ENCODE measurements at regions not wholly inside any gene's neighbourhood (a gene's known extent, or its start where the extent isn't known, plus 50 kb on each side); places are given as distances from the start of the nearest gene placed in this dataset.

DNA sequence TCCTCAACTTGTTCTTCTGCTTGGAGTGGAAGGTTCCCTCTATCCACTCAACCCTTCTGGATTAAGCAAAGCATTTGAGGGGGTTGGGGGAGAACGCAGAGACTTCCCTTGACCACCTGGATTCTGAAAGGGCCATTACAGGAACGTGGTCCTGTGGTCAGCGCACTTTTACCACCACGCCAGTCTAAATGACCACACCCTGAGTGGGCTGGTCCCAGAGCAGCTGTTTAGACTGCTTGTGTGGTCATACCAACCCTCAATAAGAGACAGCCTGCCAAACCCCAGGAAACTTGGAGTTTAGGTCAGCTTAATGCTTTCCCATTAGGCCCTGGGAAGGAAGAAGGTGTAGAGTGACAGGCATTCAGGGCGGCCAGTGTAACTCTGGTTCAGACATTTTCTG is 165.5 kb upstream of the ATP2B1 start:
- dilution Hi-C loops (cut with MboI; ENCODE audit: extremely low pct_ligation_motif_present, low sequenced_read_pairs) (no loop called here), intact Hi-C loops (cut with micrococcal nuclease) (loop anchor here (10.0 kb wide), 1 partner anchor 1031 kb away; no protein-coding TSS in a partner anchor)
- H3K4me1 ChIP-seq (ENCODE audit: control insufficient read depth, extremely low read depth, insufficient read depth, low read length): no peaks in the 10 kb centered on the region
- ChIA-PET CTCF (interaction anchor here (1.4 kb wide), 1 partner anchor 228 kb away, joined by 4 read pairs; no protein-coding TSS in a partner anchor), POLR2A (no interaction called here)
- no peaks in the 10 kb centered on the region for H4K20me1 ChIP-seq (replicated peaks; ENCODE audit: control insufficient read depth, extremely low read depth, insufficient read depth, low read length)
- no peaks in the 10 kb centered on the region for H3K9me1 ChIP-seq (replicated peaks; ENCODE audit: control insufficient read depth, extremely low read depth, insufficient read depth, low read length)
- no peaks in the 10 kb centered on the region for H3K9me3 ChIP-seq (replicated peaks; ENCODE audit: control insufficient read depth, insufficient read depth, low read length)
- H3K27ac ChIP-seq (ENCODE audit: insufficient read depth, low read depth, low read length): no peak overlapping the region
- no peak overlapping the region for H3K4me3 ChIP-seq (replicated peaks in 1 of 3; ENCODE audit: insufficient read depth in 1 of 3, low read depth in 1 of 3, low read length in 3 of 3)
- H3K36me3 ChIP-seq (ENCODE audit: control insufficient read depth in 2 of 2, extremely low read depth in 1 of 2, insufficient read depth in 2 of 2, low read length in 2 of 2): no peaks in the 10 kb centered on the region
- DNase-seq (ENCODE audit: low read depth, low spot score) (no peak), FAIRE-seq (no peak)
- no peak overlapping the region for H3K4me2 ChIP-seq (ENCODE audit: insufficient read depth, low read length)
- TF ChIP-seq JUN (IDR thresholded peaks at IDR 0.05; ENCODE audit: borderline replicate concordance, insufficient read depth, insufficient read length, low read depth) (no peak), POLR2AphosphoS5 (IDR thresholded peaks at IDR 0.05; ENCODE audit: insufficient read depth, low read depth, low read length) (no peak), POLR2A (IDR thresholded peaks at IDR 0.05; ENCODE audit: low read depth, low read length) (no peak), MAX (IDR thresholded peaks at IDR 0.05; ENCODE audit: insufficient read depth, insufficient read length) (no peak), GATA2 (IDR thresholded peaks at IDR 0.05; ENCODE audit: insufficient read depth, insufficient read length, low read depth, low read length) (no peak), FOS (IDR thresholded peaks at IDR 0.05; ENCODE audit: borderline replicate concordance, insufficient read depth, low read length) (no peak)
- TF ChIP-seq, protein P1, sequence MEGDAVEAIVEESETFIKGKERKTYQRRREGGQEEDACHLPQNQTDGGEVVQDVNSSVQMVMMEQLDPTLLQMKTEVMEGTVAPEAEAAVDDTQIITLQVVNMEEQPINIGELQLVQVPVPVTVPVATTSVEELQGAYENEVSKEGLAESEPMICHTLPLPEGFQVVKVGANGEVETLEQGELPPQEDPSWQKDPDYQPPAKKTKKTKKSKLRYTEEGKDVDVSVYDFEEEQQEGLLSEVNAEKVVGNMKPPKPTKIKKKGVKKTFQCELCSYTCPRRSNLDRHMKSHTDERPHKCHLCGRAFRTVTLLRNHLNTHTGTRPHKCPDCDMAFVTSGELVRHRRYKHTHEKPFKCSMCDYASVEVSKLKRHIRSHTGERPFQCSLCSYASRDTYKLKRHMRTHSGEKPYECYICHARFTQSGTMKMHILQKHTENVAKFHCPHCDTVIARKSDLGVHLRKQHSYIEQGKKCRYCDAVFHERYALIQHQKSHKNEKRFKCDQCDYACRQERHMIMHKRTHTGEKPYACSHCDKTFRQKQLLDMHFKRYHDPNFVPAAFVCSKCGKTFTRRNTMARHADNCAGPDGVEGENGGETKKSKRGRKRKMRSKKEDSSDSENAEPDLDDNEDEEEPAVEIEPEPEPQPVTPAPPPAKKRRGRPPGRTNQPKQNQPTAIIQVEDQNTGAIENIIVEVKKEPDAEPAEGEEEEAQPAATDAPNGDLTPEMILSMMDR (IDR thresholded peaks at IDR 0.05; ENCODE audit: extremely low read depth in 1 of 2, insufficient read depth in 1 of 2, low read depth in 1 of 2, low read length in 2 of 2): no peak
- no peak overlapping the region for H3K9ac ChIP-seq (replicated peaks; ENCODE audit: extremely low read depth, insufficient read depth, low read length)
- H3K27me3 ChIP-seq (ENCODE audit: control insufficient read depth in 2 of 2, insufficient read depth in 2 of 2, low read length in 2 of 2): no peaks in the 10 kb centered on the region
- no TSS peak for BruUV-seq (replicated peaks)
- H2AFZ ChIP-seq (ENCODE audit: low read depth, low read length): no peak overlapping the region
- no peaks in the 10 kb centered on the region for H3K79me2 ChIP-seq (ENCODE audit: control insufficient read depth, insufficient read depth, low read length)
